Upper lobe of left lung (tissue), 6 donors: ENCODE measurements at regions not wholly inside any gene's neighbourhood (a gene's known extent, or its start where the extent isn't known, plus 50 kb on each side); places are given as distances from the start of the nearest gene placed in this dataset.

Source experiments
- ATAC-seq, 2 donors: fragments of 200-7000 bp; cut with Tn5 transposase; one replicate each; pipeline ENCODE4 v1.9.1; 2022; ENCODE audit warnings: mild to moderate bottlenecking in 2 of 2, moderate library complexity in 2 of 2; ENCODE audit not compliant: low FRiP score in 2 of 2
- DNase-seq, 2 donors: peaks; one replicate each; pipeline ENCODE4 v3.0.0-alpha.2; 2019 to 2020
- H3K27ac ChIP-seq, 4 donors: fragments of 200-600 bp; sonication (generic); one replicate each; pipeline ENCODE4 v1.5.1; 2016 to 2019
- H3K27me3 ChIP-seq, 4 donors: fragments of 200-600 bp; sonication (generic); one replicate each; pipeline ENCODE4 v1.5.1; 2017 to 2019
- H3K36me3 ChIP-seq, 4 donors: fragments of 200-600 bp; sonication (generic); one replicate each; pipeline ENCODE4 v1.5.1; 2016 to 2019
- H3K4me1 ChIP-seq, 4 donors: fragments of 200-600 bp; sonication (generic); one replicate each; pipeline ENCODE4 v1.5.1; 2018 to 2019
- H3K4me3 ChIP-seq, 4 donors: fragments of 200-600 bp; sonication (generic); one replicate each; pipeline ENCODE4 v1.5.1; 2017 to 2019; ENCODE audit warnings: mild to moderate bottlenecking in 2 of 4, moderate library complexity in 1 of 4
- H3K9me3 ChIP-seq, 4 donors: fragments of 200-600 bp; sonication (generic); one replicate each; pipeline ENCODE4 v1.5.1; 2018 to 2019
- CTCF ChIP-seq, 6 experiments: fragments of 450-650 bp in 4 of 6; fragments of 200-600 bp in 2 of 6; sonication (generic) in 2 of 6; IDR thresholded peaks; one replicate each; pipeline ENCODE4 v1.5.1; 2016 to 2019; ENCODE audit warnings: antibody characterized with exemption in 6 of 6
- EP300 ChIP-seq, 4 donors: sonication (generic); formaldehyde crosslinking; IDR thresholded peaks; one replicate each; pipeline ENCODE4 v1.5.1; 2017; ENCODE audit warnings: antibody characterized with exemption in 4 of 4, control low read depth in 2 of 4
- POLR2A ChIP-seq, 4 donors: fragments of 450-650 bp; IDR thresholded peaks; one replicate each; pipeline ENCODE4 v1.5.1; 2016 to 2017; ENCODE audit warnings: antibody characterized with exemption in 4 of 4, mild to moderate bottlenecking in 2 of 4
- POLR2AphosphoS5 ChIP-seq, 2 donors: sonication (generic); formaldehyde crosslinking; IDR thresholded peaks; one replicate each; pipeline ENCODE4 v1.5.1; 2017; ENCODE audit warnings: antibody characterized with exemption in 2 of 2
- whole genome bisulfite sequencing, 2 donors: methylation state at CpG; one replicate each; pipeline ENCODE4 v1.1.5; 2017 to 2018; 5-methylcytosine and 5-hydroxymethylcytosine counted together
- donor health status: DM: no; HTN: no; CAD: no; lungs with moderate emphysema.
- donor health status: DM: no; HTN: yes; CAD: no; lungs with severe emphysema.

GRCh38 chr4:138685316-138685715 is 330.3 kb upstream of the NOCT start:
- ATAC-seq (no peak), DNase-seq (no peak)
- Histone ChIP-seq H3K27me3 (no peaks in the 10 kb centered on the region), H3K4me3 (no peak overlapping the region), H3K9me3 (no peaks in the 10 kb centered on the region), H3K36me3 (no peaks in the 10 kb centered on the region), H3K4me1 (peaks cover 0 to 8% (median 3%) of the 10 kb centered on the region in 4 donors), H3K27ac (no peak overlapping the region)
- WGBS, 2 donors: 88 to 89% methylated on average over 7 of the region's 7 CpGs
- TF ChIP-seq POLR2A (IDR thresholded peaks at IDR 0.05) (no peak), EP300 (IDR thresholded peaks at IDR 0.05) (no peak), POLR2AphosphoS5 (IDR thresholded peaks at IDR 0.05) (no peak), CTCF (IDR thresholded peaks at IDR 0.05) (no peak)

GRCh38 chr4:138680989-138681604 is 334.5 kb upstream of the NOCT start:
- DNase-seq (peak in 1 of 2 donors; percentile 76), ATAC-seq (peak in 1 of 2 donors; percentile 90)
- no peak overlapping the region for H3K27ac ChIP-seq
- no peaks in the 10 kb centered on the region for H3K9me3 ChIP-seq
- H3K4me1 ChIP-seq: peaks cover 0 to 8% (median 3%) of the 10 kb centered on the region in 4 donors
- 5 to 10% methylated on average over 7 of the region's 7 CpGs for whole genome bisulfite sequencing, 2 donors
- no peaks in the 10 kb centered on the region for H3K36me3 ChIP-seq
- TF ChIP-seq CTCF (IDR thresholded peaks at IDR 0.05) (peak; percentile 73 to 95 (median 87)), POLR2AphosphoS5 (IDR thresholded peaks at IDR 0.05) (no peak)
- H3K4me3 ChIP-seq: no peak overlapping the region
- H3K27me3 ChIP-seq: no peaks in the 10 kb centered on the region

- H3K27ac ChIP-seq: no peak overlapping the region
- no peak overlapping the region for H3K4me3 ChIP-seq
- no peak for DNase-seq
- ATAC-seq: no peak
- 94 to 96% methylated on average over 3 of the region's 3 CpGs for WGBS, 2 donors
- peaks cover 0 to 8% (median 3%) of the 10 kb centered on the region in 4 donors for H3K4me1 ChIP-seq
- H3K9me3 ChIP-seq: no peaks in the 10 kb centered on the region
- H3K27me3 ChIP-seq: no peaks in the 10 kb centered on the region
- TF ChIP-seq POLR2A (IDR thresholded peaks at IDR 0.05): no peak
- no peak for TF ChIP-seq EP300 (IDR thresholded peaks at IDR 0.05)
- no peak for TF ChIP-seq POLR2AphosphoS5 (IDR thresholded peaks at IDR 0.05)
- no peak for TF ChIP-seq CTCF (IDR thresholded peaks at IDR 0.05)
- H3K36me3 ChIP-seq: no peaks in the 10 kb centered on the region
Measured at GRCh38 chr4:138680256-138680655, 335.3 kb upstream of the NOCT start.

- peaks cover 0 to 8% (median 3%) of the 10 kb centered on the region in 4 donors for H3K4me1 ChIP-seq
- DNase-seq (no peak), ATAC-seq (no peak)
- no peak overlapping the region for H3K4me3 ChIP-seq
- WGBS, 2 donors: 90 to 92% methylated on average over 10 of the region's 10 CpGs
- H3K9me3 ChIP-seq: no peaks in the 10 kb centered on the region
- TF ChIP-seq EP300 (IDR thresholded peaks at IDR 0.05) (no peak), CTCF (IDR thresholded peaks at IDR 0.05) (no peak), POLR2AphosphoS5 (IDR thresholded peaks at IDR 0.05) (no peak), POLR2A (IDR thresholded peaks at IDR 0.05) (no peak)
- H3K36me3 ChIP-seq: no peaks in the 10 kb centered on the region
- H3K27ac ChIP-seq: no peak overlapping the region
- H3K27me3 ChIP-seq: no peaks in the 10 kb centered on the region
Measured at GRCh38 chr4:138678985-138679746, 336.4 kb upstream of the NOCT start.
